ENCODE measurements at regions not wholly inside any gene's neighbourhood (a gene's known extent, or its start where the extent isn't known, plus 50 kb on each side); places are given as distances from the start of the nearest gene placed in this dataset.
"Not testable (repeated sequence)": the region's sequence is repeated elsewhere in the genome, so short reads cannot be mapped to it uniquely, and the experiment has no call there.

- not testable (repeated sequence) for TF ChIP-seq EZH2 (IDR thresholded peaks at IDR 0.05); POLR2AphosphoS5 (IDR thresholded peaks at IDR 0.05; ENCODE audit: borderline replicate concordance, low read depth, low read length); FOXP2 (optimal IDR thresholded peaks at IDR 0.05; ENCODE audit: control extremely low read depth, extremely low read length, insufficient read depth)
These were observed 350.0 kb upstream of the FOLH1 start for GRCh38 chr11:49558261-49558847.
